ENCODE measurements at regions not wholly inside any gene's neighbourhood (a gene's known extent, or its start where the extent isn't known, plus 50 kb on each side); places are given as distances from the start of the nearest gene placed in this dataset.

DNA sequence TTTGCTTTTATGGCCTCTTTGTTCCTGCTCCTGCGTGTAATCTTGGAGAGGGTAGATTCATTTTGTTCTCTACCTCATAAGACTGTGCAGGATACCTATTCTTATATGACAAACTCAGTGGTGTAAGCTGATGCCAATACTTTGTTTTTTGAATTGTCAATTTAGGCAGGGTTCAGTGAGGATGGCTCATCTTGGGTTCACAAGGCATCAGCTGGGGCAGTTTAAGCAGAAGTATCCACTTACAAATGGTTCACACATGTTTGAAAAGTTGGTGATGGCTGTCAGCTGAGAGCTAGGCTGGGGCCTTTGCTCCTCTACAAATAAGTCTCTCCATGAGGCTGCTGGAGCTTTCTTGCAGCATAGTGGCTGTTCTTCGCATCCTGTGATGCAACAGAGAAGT, 920.6 kb upstream of the PIK3C3 start:
- TF ChIP-seq POLR2A (IDR thresholded peaks at IDR 0.05; ENCODE audit: extremely low read depth, insufficient read length), result no peak
- TF ChIP-seq, protein P1, sequence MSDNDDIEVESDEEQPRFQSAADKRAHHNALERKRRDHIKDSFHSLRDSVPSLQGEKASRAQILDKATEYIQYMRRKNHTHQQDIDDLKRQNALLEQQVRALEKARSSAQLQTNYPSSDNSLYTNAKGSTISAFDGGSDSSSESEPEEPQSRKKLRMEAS (IDR thresholded peaks at IDR 0.05; ENCODE audit: low read depth, low read length), result no peak
- TF ChIP-seq MYC (IDR thresholded peaks at IDR 0.05; ENCODE audit: low read depth, low read length), result no peak
- TF ChIP-seq, protein P2, sequence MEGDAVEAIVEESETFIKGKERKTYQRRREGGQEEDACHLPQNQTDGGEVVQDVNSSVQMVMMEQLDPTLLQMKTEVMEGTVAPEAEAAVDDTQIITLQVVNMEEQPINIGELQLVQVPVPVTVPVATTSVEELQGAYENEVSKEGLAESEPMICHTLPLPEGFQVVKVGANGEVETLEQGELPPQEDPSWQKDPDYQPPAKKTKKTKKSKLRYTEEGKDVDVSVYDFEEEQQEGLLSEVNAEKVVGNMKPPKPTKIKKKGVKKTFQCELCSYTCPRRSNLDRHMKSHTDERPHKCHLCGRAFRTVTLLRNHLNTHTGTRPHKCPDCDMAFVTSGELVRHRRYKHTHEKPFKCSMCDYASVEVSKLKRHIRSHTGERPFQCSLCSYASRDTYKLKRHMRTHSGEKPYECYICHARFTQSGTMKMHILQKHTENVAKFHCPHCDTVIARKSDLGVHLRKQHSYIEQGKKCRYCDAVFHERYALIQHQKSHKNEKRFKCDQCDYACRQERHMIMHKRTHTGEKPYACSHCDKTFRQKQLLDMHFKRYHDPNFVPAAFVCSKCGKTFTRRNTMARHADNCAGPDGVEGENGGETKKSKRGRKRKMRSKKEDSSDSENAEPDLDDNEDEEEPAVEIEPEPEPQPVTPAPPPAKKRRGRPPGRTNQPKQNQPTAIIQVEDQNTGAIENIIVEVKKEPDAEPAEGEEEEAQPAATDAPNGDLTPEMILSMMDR (IDR thresholded peaks at IDR 0.05; ENCODE audit: low read depth, low read length), result no peak
- no peak overlapping the region for H3K4me3 ChIP-seq (ENCODE audit: low read depth, low read length)
- no peak for DNase-seq (ENCODE audit: low read depth)

DNA sequence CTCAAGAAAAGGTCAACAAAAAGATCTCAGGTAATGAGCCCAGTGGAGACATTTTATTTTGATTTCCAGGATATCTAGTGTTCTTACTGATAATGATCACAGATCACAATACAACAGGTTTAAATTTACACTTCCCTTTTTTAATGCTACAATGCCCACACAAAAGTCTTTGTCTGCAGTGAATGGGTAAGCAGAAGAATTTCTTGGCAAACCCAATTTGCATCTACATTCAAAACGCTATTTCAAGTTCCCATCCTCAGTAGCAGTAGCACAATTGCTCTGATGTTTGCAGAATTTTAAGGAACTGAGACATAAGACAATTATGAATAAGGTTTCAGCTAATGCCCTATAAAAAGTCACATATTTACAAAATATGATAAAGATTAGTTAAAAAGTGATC, 929.4 kb upstream of the PIK3C3 start:
- no peak for DNase-seq (ENCODE audit: low read depth)
- TF ChIP-seq POLR2A (IDR thresholded peaks at IDR 0.05; ENCODE audit: extremely low read depth, insufficient read length) (no peak), MYC (IDR thresholded peaks at IDR 0.05; ENCODE audit: low read depth, low read length) (no peak)
- TF ChIP-seq, protein P2 (IDR thresholded peaks at IDR 0.05; ENCODE audit: low read depth, low read length), result no peak
- TF ChIP-seq, protein P1 (IDR thresholded peaks at IDR 0.05; ENCODE audit: low read depth, low read length), result no peak
- H3K4me3 ChIP-seq (ENCODE audit: low read depth, low read length), result no peak overlapping the region

DNA sequence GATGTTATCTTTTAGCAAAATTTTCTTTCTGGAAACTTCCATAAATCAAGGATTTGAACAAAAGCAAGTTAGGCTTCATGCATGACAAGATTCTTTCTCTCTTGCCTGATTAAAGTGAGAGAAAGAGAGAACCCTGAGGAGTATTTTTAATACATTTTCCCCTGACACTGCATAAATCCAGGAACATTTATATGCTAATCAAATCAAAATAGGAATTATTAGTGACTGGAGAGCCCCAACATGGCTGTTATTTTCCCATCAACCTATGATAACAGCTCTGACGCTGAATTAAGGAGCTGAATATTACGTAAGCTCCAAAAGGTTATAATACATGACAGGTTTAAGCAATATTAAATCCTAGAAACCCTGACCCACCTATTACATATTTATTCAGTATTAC, 930.2 kb upstream of the PIK3C3 start:
- TF ChIP-seq MYC (IDR thresholded peaks at IDR 0.05; ENCODE audit: low read depth, low read length) (no peak), POLR2A (IDR thresholded peaks at IDR 0.05; ENCODE audit: extremely low read depth, insufficient read length) (no peak)
- TF ChIP-seq, protein P1 (IDR thresholded peaks at IDR 0.05; ENCODE audit: low read depth, low read length), result no peak
- TF ChIP-seq, protein P2 (IDR thresholded peaks at IDR 0.05; ENCODE audit: low read depth, low read length), result no peak
- no peak overlapping the region for H3K4me3 ChIP-seq (ENCODE audit: low read depth, low read length)
- no peak for DNase-seq (ENCODE audit: low read depth)

DNA sequence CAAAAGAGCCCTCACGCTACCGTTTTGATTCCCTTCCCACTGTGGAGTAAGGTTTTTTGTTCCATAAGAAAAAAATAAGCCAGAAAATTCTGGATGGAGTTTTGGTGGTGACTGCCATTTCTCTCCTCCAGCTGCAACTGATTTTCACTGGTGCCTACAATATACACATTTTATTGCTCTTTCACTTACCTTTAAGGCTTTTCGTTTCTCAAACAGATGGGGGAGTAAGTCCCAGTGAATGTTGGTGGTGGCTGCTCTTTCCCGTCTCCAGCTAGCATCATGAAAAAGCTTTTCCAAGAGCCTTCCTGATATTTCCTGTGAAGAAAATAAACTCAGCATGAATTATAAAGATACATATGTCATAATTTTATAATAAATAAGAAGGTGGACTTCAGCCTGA, 932.5 kb upstream of the PIK3C3 start:
- TF ChIP-seq MYC (IDR thresholded peaks at IDR 0.05; ENCODE audit: low read depth, low read length), result no peak
- H3K4me3 ChIP-seq (ENCODE audit: low read depth, low read length), result no peak overlapping the region
- no peak for DNase-seq (ENCODE audit: low read depth)

DNA sequence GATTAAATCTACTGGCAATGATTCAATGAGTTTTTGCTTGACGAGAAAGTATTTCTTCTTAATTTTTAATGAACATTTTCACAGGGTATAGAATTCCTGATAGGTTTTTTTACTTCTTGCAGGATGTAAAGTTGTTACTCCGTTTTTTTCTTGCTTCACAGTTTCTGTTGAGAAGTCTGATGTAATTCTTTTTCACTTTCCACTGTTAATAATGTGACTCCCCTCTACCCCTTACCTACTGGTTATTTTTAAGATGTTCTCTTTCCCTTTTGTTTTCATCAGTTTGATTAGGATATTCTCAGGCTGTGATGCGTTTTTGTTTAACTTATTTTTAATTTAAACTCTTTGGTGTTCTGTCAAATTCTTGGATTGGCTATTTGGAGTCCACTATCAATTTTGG, 933.9 kb upstream of the PIK3C3 start:
- DNase-seq (ENCODE audit: low read depth), result no peak
- no peak overlapping the region for H3K4me3 ChIP-seq (ENCODE audit: low read depth, low read length)
- TF ChIP-seq POLR2A (IDR thresholded peaks at IDR 0.05; ENCODE audit: extremely low read depth, insufficient read length) (no peak), MYC (IDR thresholded peaks at IDR 0.05; ENCODE audit: low read depth, low read length) (no peak)
- TF ChIP-seq, protein P1 (IDR thresholded peaks at IDR 0.05; ENCODE audit: low read depth, low read length), result no peak
- TF ChIP-seq, protein P2 (IDR thresholded peaks at IDR 0.05; ENCODE audit: low read depth, low read length), result no peak

DNA sequence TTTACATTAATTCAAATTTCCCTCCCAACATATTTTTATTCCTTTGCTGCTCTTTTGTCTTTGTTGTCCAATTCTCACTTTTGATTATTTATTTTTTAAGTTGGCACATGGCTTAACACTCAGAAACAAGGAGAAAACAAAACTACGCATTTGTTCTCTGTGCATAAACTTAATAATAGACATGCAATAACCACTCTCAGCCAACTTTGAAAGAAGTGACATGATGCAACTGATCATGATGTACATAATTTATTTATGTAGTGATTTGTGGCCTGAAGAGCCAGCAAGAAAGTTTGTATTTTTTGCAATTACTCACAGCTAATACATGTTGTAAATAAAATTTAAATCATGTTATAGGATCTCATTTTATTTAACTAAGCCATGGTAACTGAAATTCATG, 942.8 kb upstream of the PIK3C3 start:
- no peak overlapping the region for H3K4me3 ChIP-seq (ENCODE audit: low read depth, low read length)

More for the DNA sequence above, 942.8 kb upstream of the PIK3C3 start:
- TF ChIP-seq POLR2A (IDR thresholded peaks at IDR 0.05; ENCODE audit: extremely low read depth, insufficient read length) (no peak), MYC (IDR thresholded peaks at IDR 0.05; ENCODE audit: low read depth, low read length) (no peak)
- TF ChIP-seq, protein P2 (IDR thresholded peaks at IDR 0.05; ENCODE audit: low read depth, low read length), result no peak
- TF ChIP-seq, protein P1 (IDR thresholded peaks at IDR 0.05; ENCODE audit: low read depth, low read length), result no peak
- DNase-seq (ENCODE audit: low read depth), result no peak
